Liver (tissue), 3 donors: ENCODE measurements at regions not wholly inside any gene's neighbourhood (a gene's known extent, or its start where the extent isn't known, plus 50 kb on each side); places are given as distances from the start of the nearest gene placed in this dataset.

Experiments
- ATF3 ChIP-seq: IDR thresholded peaks from 2 replicates; pipeline ENCODE4 v1.6.1; 2016; ENCODE audit warnings: antibody characterized with exemption
- CTCF ChIP-seq: fragments of 150-350 bp; IDR thresholded peaks from 2 replicates; pipeline ENCODE4 v1.5.1; 2017; ENCODE audit warnings: improper control_type of control experiment, low read depth, low read length; ENCODE audit not compliant: missing input control
- EGR1 ChIP-seq, 2 donors: IDR thresholded peaks; 2 replicates each; pipeline ENCODE4 v1.6.1; 2016 to 2018; ENCODE audit warnings: antibody characterized with exemption in 2 of 2, low read depth in 2 of 2
- FOXA1 ChIP-seq: IDR thresholded peaks from 2 replicates; pipeline ENCODE4 v1.6.1; 2016; ENCODE audit warnings: antibody characterized with exemption
- GABPA ChIP-seq, 2 donors: IDR thresholded peaks in 1 of 2; conservative IDR thresholded peaks in 1 of 2; 2 replicates each; pipeline ENCODE4 v1.6.1; 2016; ENCODE audit warnings: antibody characterized with exemption in 2 of 2, mild to moderate bottlenecking in 1 of 2, moderate library complexity in 1 of 2
- HNF4G ChIP-seq: IDR thresholded peaks from 2 replicates; pipeline ENCODE4 v1.6.1; 2016; ENCODE audit warnings: antibody characterized with exemption
- MAX ChIP-seq: IDR thresholded peaks from 2 replicates; pipeline ENCODE4 v1.6.1; 2016; ENCODE audit warnings: antibody characterized with exemption
- RAD21 ChIP-seq, 2 donors: IDR thresholded peaks; 2 replicates each; pipeline ENCODE4 v1.6.1; 2016; ENCODE audit warnings: antibody characterized with exemption in 2 of 2, mild to moderate bottlenecking in 2 of 2
- REST ChIP-seq: IDR thresholded peaks from 2 replicates; pipeline ENCODE4 v1.6.1; 2016; ENCODE audit warnings: antibody characterized with exemption, mild to moderate bottlenecking
- RXRA ChIP-seq, 2 donors: IDR thresholded peaks; 2 replicates each; pipeline ENCODE4 v1.6.1; 2017 to 2018; ENCODE audit warnings: antibody characterized with exemption in 2 of 2, mild to moderate bottlenecking in 1 of 2
- SP1 ChIP-seq: IDR thresholded peaks from 2 replicates; pipeline ENCODE4 v1.6.1; 2018; ENCODE audit warnings: antibody characterized with exemption, mild to moderate bottlenecking
- TAF1 ChIP-seq: conservative IDR thresholded peaks from 2 replicates; pipeline ENCODE4 v1.6.1; 2016; ENCODE audit warnings: antibody characterized with exemption, mild to moderate bottlenecking
- YY1 ChIP-seq: IDR thresholded peaks from 2 replicates; pipeline ENCODE4 v1.6.1; 2016; ENCODE audit warnings: antibody characterized with exemption, mild to moderate bottlenecking
- ZBTB33 ChIP-seq: IDR thresholded peaks from 2 replicates; pipeline ENCODE4 v1.6.1; 2016; ENCODE audit warnings: antibody characterized with exemption
- donor health status: healthy.
- donor health status: healthy.

- no peak for TF ChIP-seq REST
- TF ChIP-seq CTCF = no peak
- no peak for TF ChIP-seq MAX
- TF ChIP-seq RAD21 (IDR thresholded peaks at IDR 0.05) = no peak
- no peak for TF ChIP-seq SP1
- TF ChIP-seq YY1 = no peak
- TF ChIP-seq TAF1 = no peak
- no peak for TF ChIP-seq ZBTB33
- no peak for TF ChIP-seq ATF3
- TF ChIP-seq RXRA (IDR thresholded peaks at IDR 0.05) = no peak
- TF ChIP-seq FOXA1 = no peak
- TF ChIP-seq EGR1 (IDR thresholded peaks at IDR 0.05; ENCODE audit: low read depth in 2 of 2) = no peak
- TF ChIP-seq HNF4G = no peak
- no peak for TF ChIP-seq GABPA (IDR thresholded peaks at IDR 0.05 in 1 of 2, conservative IDR thresholded peaks at IDR 0.05 in 1 of 2)
Measured at GRCh38 chr5:4212071-4212739, 616.6 kb downstream of the IRX1 start.
